GM19467 (cell line): ENCODE measurements at regions not wholly inside any gene's neighbourhood (a gene's known extent, or its start where the extent isn't known, plus 50 kb on each side); places are given as distances from the start of the nearest gene placed in this dataset.

ENCODE experiments used
- ATAC-seq: cut with Tn5 transposase; IDR thresholded peaks from one replicate; pipeline ENCODE4 v1.9.1; 2021; ENCODE audit warnings: mild to moderate bottlenecking, moderate library complexity; ENCODE audit not compliant: unreplicated experiment

GRCh38 chr3:98969295-98969694 lies 67.8 kb upstream of the DCBLD2 start:
- no peak for ATAC-seq

GRCh38 chr3:98968824-98969223 lies 67.3 kb upstream of the DCBLD2 start:
- no peak for ATAC-seq

GRCh38 chr3:98968347-98968746 lies 66.9 kb upstream of the DCBLD2 start:
- no peak for ATAC-seq

- ATAC-seq, result no peak
Measured at GRCh38 chr3:98967758-98968157, 66.3 kb upstream of the DCBLD2 start.

- ATAC-seq, result no peak
Measured at GRCh38 chr3:98966862-98967546, 65.5 kb upstream of the DCBLD2 start.

GRCh38 chr3:98966434-98966833 lies 64.9 kb upstream of the DCBLD2 start:
- no peak for ATAC-seq

GRCh38 chr3:98964784-98965183 lies 63.3 kb upstream of the DCBLD2 start:
- ATAC-seq, result no peak

- ATAC-seq, result no peak
Measured at GRCh38 chr3:98963546-98963945, 62.1 kb upstream of the DCBLD2 start.

- no peak for ATAC-seq
Measured at GRCh38 chr3:98962951-98963350, 61.5 kb upstream of the DCBLD2 start.

- no peak for ATAC-seq
Measured at GRCh38 chr3:98962189-98962930, 60.9 kb upstream of the DCBLD2 start.

- ATAC-seq, result no peak
Measured at GRCh38 chr3:98961161-98962155, 60.0 kb upstream of the DCBLD2 start.

- ATAC-seq, result no peak
Measured at GRCh38 chr3:98957681-98958080, 56.2 kb upstream of the DCBLD2 start.

- ATAC-seq, result no peak
Measured at GRCh38 chr3:98956008-98956407, 54.5 kb upstream of the DCBLD2 start.

GRCh38 chr3:98954791-98955604 lies 53.5 kb upstream of the DCBLD2 start:
- ATAC-seq, result no peak

- no peak for ATAC-seq
Measured at GRCh38 chr3:98954242-98954641, 52.7 kb upstream of the DCBLD2 start.

GRCh38 chr3:98952404-98952803 lies 50.9 kb upstream of the DCBLD2 start:
- no peak for ATAC-seq
